ENCODE measurements at regions not wholly inside any gene's neighbourhood (a gene's known extent, or its start where the extent isn't known, plus 50 kb on each side); places are given as distances from the start of the nearest gene placed in this dataset.
A peak's percentile ranks its signal among the peaks of the same experiment; 100 is the strongest.
"Not testable (repeated sequence)": the region's sequence is repeated elsewhere in the genome, so short reads cannot be mapped to it uniquely, and the experiment has no call there.

- no peak for ATAC-seq
- no peak for DNase-seq (ENCODE audit: low spot score)
Measured at GRCh38 chr15:58355382-58355971, 76.3 kb upstream of the LIPC start.

- DNase-seq (ENCODE audit: low spot score) (no peak), ATAC-seq (no peak)
Measured at GRCh38 chr15:58355973-58356372, 75.8 kb upstream of the LIPC start.

- DNase-seq (ENCODE audit: low spot score) (no peak), ATAC-seq (no peak)
Measured at GRCh38 chr15:58357529-58358476, 74.0 kb upstream of the LIPC start.

GRCh38 chr15:58360421-58361090, 71.2 kb upstream of the LIPC start:
- DNase-seq (ENCODE audit: low spot score) (no peak), ATAC-seq (no peak)

- ATAC-seq, result no peak
- no peak for DNase-seq (ENCODE audit: low spot score)
Measured at GRCh38 chr15:58361273-58361759, 70.5 kb upstream of the LIPC start.

GRCh38 chr15:58362262-58362922, 69.4 kb upstream of the LIPC start:
- DNase-seq (ENCODE audit: low spot score) (no peak), ATAC-seq (no peak)

- not testable (repeated sequence) for ATAC-seq
Measured at GRCh38 chr15:58363118-58363517, 68.7 kb upstream of the LIPC start.

GRCh38 chr15:58363673-58364072, 68.1 kb upstream of the LIPC start:
- ATAC-seq; DNase-seq (ENCODE audit: low spot score): not testable (repeated sequence)

More at GRCh38 chr15:58363118-58363517, 68.7 kb upstream of the LIPC start:
- DNase-seq (ENCODE audit: low spot score), result not testable (repeated sequence)

- not testable (repeated sequence) for DNase-seq (ENCODE audit: low spot score); ATAC-seq
Measured at GRCh38 chr15:58365098-58365497, 66.7 kb upstream of the LIPC start.

GRCh38 chr15:58369261-58369701, 62.5 kb upstream of the LIPC start:
- DNase-seq (ENCODE audit: low spot score), result no peak
- peak; percentile 85 for ATAC-seq

GRCh38 chr15:58369956-58370355, 61.8 kb upstream of the LIPC start:
- no peak for DNase-seq (ENCODE audit: low spot score)
- peak; percentile 23 for ATAC-seq

GRCh38 chr15:58374147-58374546, 57.6 kb upstream of the LIPC start:
- no peak for DNase-seq (ENCODE audit: low spot score)
- ATAC-seq, result peak; percentile 26

GRCh38 chr15:58377193-58377592, 54.6 kb upstream of the LIPC start:
- ATAC-seq (no peak), DNase-seq (ENCODE audit: low spot score) (no peak)

GRCh38 chr15:58378241-58379085, 53.3 kb upstream of the LIPC start:
- DNase-seq (ENCODE audit: low spot score), result no peak
- ATAC-seq, result no peak

GRCh38 chr15:58379454-58379853, 52.3 kb upstream of the LIPC start:
- not testable (repeated sequence) for ATAC-seq; DNase-seq (ENCODE audit: low spot score)

- DNase-seq (ENCODE audit: low spot score), result no peak
- no peak for ATAC-seq
Measured at GRCh38 chr15:58380280-58380945, 51.4 kb upstream of the LIPC start.

GRCh38 chr15:58381697-58382096, 50.1 kb upstream of the LIPC start:
- no peak for ATAC-seq
- DNase-seq (ENCODE audit: low spot score), result no peak

Measured in left lobe of liver (tissue), 2 donors.